HL-60/S4 treated with phorbol 12-myristate 13-acetate at 8.2 ng/mL for 4 days and 3 days (cell line): ENCODE measurements at regions not wholly inside any gene's neighbourhood (a gene's known extent, or its start where the extent isn't known, plus 50 kb on each side); places are given as distances from the start of the nearest gene placed in this dataset.
"Not testable (repeated sequence)": the region's sequence is repeated elsewhere in the genome, so short reads cannot be mapped to it uniquely, and the experiment has no call there.

ENCODE experiments used
- in situ Hi-C: fragments of 300-500 bp; cut with MboI; formaldehyde crosslinking; loops from 2 replicates; pipeline ENCODE4 v1.15.0; 2022; ENCODE audit warnings: low sequenced_read_pairs

DNA sequence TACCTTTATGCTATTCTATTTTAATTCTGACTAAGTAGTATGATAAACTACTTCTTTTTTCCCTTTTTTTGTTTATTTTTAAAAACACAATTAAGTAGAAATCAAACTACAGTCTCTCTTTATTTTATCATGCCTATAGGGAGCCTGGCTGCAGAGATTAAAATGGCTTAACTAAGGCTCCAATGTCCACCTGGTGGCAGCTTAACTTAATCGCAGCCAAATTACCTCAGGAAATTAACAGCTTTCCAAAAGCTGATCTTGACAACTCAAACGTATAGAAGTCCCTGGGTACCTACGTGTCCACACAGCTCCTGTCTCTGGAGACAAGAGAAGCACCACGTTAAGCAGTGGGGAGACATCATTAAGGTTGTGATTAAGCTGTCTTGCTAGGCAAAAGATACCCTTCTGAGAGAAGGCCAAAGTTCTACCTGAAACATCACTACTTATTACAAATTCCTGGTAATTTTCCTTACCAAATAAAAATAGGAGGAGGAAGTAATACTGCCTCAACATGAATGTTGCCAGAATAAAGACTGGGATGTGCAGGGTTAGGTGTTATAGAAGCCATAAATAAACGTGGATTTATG is 63.2 kb upstream of the SNX19 start:
- in situ Hi-C loops = no loop called here

DNA sequence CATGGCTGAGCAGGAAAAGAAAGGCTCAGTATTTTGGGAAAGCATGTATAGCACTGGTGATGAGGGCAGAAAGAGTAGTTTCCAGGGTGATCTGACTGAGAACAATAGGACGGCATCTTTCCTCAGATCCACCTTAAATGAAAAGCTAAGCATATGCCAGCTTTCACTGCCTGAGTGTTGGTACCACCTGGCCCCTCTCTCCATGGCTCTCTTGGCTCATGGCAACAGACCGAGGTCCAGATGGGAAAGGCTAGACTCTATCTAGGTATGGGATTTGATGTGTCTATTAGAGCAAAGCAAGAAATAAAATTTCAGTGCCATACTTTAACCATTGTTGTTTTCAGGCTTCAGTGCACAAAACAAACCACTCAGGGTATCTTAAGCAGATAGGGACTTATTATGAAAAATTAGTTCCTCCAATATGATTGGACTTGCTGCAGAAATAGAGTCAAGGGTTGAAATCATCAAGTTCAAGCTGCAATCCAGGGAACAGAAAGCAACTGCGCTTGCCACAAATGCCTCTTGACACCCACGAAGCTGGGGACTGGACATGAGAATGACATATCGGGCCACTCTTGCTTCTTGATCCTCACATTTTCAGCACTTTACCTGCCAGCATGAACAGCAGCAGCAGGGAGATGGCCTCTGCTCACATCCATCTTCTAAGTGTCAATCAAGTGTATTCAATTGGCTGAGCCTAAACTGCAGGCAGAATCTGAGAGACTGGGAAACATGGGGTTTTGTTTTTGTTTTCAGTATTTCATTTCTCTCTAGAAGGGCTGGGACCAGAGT is 64.0 kb upstream of the SNX19 start:
- in situ Hi-C loops = no loop called here

DNA sequence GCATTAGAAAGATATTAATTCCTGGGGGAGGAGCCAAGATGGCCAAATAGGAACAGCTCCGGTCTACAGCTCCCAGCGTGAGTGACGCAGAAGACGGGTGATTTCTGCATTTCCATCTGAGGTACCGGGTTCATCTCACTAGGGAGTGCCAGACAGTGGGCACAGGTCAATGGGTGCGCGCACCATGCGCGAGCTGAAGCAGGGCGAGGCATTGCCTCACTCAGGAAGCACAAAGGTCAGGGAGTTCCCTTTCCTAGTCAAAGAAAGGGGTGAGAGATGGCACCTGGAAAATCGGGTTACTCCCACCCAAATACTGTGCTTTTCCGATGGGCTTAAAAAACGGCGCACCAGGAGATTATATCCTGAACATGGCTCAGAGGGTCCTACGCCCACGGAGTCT is 68.0 kb upstream of the SNX19 start:
- in situ Hi-C loops = not testable (repeated sequence)

DNA sequence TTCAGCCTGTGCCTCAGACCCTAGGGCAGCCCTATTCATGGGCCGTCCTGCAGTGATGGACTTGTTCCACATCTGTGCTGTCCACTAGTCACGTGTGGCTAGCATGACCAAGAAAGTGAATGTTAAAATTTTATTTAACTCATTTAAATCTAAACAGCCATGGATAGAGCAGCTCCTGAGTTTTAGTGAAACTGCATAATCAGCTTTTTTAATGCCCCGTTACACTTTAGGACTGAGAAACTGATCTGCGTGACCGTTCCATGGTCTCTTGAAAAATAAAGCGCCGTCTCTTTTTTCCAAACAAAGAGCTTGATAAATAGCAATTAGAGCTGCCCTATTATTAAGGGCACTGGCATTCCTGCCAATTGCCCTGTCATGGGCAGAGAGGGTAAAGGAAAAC is 76.5 kb upstream of the SNX19 start:
- in situ Hi-C loops = no loop called here

DNA sequence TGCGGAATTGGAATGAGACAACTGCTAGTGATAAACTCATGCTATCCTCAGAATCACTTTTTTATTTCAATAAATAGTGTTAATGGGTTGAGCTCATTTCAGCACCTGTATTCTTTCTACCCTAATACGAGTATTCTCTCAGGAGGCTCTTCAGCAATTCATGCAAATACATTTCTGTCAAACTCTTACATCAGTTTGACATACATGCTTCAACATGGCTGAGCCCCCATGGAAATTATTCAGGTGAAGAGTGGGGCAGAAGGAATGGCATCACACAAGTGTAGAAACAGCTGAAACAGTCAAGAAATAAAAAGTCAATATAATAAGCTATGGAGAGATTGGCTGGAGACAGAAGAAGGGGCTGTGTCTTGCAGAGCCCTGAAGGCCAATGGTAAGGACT is 77.8 kb upstream of the SNX19 start:
- in situ Hi-C loops = no loop called here

DNA sequence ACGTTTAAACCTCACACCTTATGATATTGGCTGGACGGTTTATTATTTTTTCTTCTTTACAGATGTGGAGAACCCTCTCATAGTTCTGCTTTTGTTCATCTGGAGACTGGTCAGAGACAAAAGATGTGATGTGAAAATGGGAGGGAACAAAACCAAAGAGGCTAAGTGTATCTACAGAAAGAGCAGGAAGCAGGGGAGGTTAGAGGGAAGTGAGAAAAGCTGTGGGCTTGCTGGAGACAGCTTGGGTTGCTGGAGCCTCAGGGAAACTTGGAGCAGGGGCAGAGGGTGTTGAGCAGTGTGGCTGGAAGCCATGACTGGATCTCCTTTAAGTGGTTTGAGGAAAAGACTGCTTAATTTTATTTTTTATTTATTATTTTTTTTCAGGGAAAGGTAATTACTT is 79.0 kb upstream of the SNX19 start:
- in situ Hi-C loops = no loop called here

DNA sequence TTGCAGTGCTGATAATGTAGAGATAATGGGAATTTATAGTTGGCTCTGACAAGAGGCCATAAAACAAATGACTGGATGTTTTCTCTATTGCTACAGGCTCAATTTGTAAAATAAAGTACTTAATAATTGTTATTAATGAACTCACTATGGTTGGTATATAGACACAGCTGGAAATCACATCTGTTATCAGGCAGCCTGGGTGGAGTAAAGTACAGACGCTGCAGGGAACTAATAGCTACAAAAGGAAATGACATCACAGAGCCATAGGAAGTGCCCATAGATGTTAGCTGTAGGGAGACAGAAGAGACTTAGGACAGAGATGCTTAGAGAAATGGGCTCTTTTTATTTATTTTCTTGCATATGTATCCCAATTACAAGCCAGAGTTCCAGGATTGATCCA is 81.0 kb upstream of the SNX19 start:
- in situ Hi-C loops = no loop called here

DNA sequence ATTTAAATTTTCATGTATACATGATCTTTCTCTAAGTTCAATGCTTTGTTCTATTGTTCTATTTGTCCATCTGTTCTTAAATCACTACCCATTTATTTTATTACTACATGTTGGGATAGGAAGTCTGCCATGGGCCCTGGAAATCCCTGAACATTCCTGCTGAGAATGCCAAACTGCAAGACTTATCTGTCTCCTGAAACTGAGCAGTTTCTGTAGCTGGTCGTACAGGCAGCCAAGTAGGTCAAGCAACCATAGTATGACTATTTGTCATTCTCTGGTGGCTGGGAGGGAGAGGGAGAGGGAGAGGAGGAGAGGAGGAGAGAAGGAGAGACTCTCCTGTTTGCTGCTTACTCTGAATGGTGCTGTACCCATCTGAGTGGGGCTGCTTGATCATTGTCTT is 82.8 kb upstream of the SNX19 start:
- in situ Hi-C loops = no loop called here

DNA sequence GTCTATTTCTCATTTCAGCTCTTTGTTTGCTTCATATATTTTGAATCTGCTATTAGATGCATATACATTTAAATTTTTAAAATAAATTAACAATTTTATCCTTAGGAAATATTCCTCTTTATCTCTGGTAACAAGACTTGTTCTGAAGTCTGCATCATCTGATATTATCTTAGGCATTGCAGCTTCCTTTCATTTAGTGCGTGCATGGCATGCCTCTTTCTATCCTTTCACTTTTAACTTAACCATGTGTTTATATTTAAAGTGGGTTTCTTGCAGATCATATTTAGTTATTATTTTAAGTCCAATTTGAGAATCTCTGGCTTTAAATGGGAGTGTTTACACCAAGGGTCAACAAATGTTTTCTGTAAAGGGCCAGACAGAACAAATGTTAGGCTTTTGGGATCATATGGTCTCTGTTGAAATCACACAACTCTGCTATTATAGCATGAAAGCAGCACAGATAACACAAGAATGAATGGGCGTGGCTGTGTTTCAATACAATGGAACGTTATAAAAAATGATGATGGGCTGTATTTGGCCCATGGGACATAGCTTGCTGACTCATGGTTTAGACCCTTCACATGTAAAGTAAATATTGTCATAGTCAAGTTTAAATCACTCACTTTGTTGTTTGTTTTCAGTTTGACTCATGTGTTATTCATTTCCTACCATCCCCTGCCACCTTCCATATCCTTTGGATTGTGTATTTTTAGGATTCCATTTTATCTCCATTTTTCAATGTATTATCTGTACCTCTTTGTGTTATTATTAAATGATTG is 83.9 kb upstream of the SNX19 start:
- in situ Hi-C loops = no loop called here

DNA sequence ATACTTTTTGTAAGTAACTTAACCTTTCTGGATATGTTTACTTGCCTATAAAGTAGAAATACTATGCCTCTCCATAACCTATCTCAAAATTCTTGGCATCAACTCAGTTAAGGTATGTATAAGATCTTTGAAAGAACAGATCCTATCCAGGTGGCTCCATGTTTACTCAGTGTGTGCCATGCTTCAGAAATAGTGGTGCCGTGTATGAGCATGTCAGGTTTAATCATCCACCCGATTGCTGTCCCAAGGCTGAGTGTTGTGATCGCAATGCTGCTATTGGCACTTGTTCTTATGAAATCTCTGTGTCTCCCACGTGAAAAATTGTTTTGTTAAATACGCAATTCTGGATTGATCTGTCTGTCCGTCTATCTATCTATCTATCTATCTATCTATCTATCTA is 85.9 kb upstream of the SNX19 start:
- in situ Hi-C loops = no loop called here

DNA sequence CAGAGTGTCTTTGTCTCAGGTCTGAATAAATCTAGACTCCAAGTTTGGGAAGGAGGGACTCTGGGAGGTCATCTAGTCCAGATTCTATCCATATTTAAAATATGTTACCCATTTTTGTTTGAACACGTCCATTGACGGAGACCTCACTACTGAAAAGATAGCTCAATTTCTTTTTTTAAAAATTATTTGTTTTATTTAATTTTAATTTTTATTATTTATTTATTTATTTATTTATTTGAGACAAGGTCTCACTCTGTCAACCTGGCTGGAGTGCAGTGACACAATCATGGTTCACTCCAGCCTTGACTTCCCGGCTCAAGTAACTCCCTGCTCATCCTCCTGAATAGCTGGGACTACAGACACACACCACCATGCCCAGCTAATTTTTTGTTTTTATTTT is 89.5 kb upstream of the SNX19 start:
- in situ Hi-C loops = no loop called here

DNA sequence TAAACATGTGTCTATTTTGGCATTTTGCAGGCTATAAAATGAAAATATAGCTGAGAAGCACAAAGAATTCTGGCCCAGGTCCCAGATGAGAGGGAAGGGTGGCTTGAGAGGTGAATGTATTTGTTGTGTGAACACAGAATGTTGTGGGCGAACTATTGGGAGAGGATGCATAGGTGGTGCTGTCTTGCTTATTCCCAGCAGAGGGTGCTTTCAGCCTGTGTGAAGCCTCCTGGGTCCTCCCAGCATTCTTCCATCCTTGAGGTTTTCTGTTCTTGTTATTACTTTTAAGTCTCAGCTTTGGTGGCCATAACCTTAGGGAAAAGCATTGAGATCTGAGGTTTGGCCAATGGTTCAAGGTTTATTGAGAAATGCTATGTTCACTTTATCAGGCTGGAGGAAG is 108.7 kb upstream of the SNX19 start:
- in situ Hi-C loops = no loop called here

DNA sequence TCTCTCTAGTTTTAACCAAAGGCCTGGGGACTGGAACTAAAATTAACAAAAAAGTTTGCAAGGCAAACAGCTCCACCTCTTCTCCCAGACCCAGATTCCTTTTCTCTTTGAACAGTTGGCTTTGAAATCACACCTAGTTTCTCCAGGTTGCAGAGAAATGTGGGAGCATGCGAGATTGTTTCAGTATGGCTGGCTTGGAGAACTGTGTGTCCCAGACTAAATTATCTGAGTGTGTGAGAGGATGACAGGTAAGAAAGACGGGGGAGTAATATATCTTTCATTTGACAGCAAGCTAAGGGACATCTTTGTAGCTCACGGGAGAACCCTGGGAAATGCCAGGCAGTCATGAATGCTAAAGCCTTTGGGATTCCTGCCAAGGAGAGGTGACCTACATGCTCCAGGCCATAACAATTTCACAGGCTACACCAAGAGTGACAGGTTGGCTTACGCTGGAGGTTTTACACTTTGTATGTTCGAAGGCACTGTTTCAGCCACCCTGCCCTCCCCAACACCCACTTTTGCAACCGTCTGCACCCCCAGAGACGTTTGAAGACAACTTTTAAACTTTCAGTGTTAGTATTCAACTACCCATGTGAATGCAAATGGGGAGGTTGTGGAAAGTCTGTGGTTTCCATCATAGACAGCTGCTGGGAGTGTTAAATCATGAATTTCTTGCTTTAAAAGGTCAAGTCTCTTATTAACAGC is 109.3 kb upstream of the SNX19 start:
- in situ Hi-C loops = no loop called here

DNA sequence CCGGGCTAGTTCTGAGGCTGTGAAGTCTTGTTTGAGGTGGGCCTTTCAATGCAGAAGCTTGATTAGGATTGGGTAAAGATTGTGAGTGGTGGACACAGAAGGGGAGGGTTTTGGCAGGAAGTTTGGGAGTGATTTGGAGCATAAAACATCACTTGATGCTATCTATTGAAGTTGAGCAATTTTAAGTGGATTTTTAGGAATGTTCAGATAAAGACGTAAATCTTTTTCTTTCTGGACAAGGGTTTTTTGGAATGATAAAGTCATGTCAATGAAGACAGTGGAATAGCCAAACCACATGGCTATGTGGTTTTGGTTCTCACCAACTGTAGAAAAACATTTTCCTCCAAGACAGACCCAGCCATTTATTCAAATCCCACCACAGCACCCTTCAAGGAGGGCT is 111.2 kb upstream of the SNX19 start:
- in situ Hi-C loops = no loop called here

DNA sequence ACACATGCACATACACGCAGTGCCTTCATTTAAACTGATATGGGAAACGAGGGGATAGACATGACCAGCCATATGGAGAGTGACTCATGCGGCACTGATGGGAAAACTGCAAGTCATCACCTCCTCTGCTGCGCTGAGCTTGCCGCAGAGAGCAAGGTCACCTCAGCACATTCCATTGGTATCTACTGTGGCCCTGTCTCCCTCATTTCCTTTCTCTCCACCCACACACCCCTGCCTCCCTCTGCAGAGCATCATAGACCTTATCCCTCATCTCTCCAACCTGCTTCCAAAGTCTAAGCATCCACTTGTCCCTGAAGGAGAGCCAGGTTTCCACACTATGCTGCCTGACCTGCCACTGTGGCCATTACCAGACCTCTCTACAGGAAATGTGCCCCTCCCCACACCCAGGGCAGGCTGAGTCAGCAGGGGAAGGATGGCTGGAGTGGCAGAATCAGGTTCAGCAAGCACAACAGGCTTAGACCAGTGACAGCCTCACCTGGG is 116.9 kb upstream of the SNX19 start:
- in situ Hi-C loops = no loop called here

DNA sequence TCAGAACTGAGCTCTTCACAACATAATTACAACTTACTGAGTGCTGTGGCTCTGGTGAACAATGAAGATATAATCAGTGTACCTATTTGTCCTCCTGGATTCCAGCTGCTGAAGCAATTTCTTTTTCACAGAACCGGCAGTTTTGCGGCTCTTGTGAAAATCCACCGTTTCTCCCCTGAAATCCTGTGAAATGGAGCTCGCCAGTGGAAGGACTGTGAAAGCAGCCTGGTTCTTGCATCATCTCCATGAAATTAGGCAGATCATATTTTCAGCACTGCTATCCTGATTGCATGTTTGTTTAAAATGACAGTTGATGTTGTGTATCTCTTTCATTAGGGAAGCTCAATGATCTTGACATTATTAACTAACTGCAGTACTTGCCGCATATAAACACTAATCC is 120.2 kb upstream of the SNX19 start:
- in situ Hi-C loops = no loop called here

DNA sequence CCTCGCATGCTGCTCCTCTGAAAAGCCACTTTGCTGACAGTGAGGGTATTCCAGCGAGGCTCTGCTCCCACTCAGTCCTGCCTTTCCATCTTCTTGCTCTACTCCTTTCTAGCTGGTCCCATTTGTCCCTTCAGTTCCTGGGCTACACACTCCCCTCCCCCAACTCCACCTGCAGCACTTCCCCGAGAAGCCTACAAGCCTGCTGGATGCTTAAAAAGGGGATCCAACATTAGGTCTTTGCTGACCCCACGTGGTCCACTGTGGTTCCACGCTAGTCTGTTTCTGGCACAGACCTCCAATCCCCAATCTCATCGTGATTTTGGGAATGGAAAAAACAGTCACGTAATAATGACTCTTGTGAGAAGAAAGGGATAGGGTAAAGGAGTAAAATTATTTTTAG is 121.6 kb upstream of the SNX19 start:
- in situ Hi-C loops = no loop called here

DNA sequence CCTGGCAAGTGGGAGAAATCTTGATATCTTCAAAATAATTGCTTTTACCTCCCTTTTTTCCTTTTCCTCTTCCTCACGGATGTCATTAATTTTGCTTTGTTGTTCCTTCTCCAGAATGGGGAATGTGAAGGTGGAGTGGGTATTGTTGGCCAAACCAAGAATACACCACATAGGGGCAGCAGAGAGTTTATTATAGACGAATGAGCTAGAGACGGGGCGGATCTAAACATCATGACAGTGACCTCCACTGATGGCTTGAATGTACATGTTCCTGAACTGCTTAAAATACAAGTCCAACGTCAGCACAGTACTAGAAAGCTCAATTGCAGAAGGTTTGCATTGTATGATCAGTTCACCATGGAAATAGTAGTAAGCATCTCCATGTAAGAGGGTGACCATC is 122.3 kb upstream of the SNX19 start:
- in situ Hi-C loops = no loop called here

DNA sequence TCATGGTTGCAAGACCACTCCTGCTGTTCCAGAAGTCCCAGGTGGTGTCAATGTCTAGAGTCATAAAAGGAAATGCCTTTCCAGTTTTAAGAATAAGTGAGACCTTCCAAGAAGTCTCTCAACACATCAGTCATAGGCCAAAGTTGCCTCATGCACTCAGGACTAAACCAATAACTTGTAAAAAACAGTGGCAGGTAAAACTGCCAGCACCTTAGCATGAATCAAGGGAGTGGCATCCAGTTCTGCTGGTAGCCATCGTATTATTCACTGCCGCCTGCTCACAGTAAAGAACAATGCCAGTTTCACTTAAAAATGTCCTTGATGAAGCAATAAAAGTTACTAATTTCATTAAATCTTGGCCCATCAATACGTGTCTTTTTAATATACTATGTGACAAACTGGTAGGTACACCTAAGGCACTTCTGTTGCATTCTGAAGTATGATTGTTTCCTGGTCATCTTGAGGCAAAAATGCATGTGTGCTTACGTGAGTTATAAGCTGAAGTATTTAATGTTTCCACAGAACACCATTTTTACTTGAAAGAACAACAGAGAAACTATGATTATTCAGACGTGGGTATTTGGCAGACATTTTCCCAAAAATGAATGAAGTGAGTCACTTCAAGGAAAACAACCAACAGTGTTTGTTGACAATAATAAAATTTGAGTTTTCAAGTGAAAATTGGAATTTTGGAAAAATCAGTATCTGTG is 125.2 kb upstream of the SNX19 start:
- in situ Hi-C loops = no loop called here

DNA sequence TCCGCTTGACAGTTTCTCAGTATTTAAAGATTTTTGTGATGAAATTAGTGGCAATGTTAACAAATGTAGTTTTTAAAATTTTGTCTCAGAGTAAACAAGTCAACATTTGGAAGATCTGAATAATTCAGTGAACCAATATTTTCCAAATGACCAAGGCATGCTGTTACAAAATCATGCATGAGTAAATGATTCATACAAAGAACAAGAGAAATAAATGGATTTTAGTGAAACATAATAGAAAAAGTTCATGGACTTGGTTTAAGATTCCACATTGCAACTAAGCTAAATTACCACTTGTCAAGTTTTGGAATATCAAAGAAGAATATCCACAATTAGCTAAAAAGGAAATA is 125.7 kb upstream of the SNX19 start:
- in situ Hi-C loops = no loop called here

DNA sequence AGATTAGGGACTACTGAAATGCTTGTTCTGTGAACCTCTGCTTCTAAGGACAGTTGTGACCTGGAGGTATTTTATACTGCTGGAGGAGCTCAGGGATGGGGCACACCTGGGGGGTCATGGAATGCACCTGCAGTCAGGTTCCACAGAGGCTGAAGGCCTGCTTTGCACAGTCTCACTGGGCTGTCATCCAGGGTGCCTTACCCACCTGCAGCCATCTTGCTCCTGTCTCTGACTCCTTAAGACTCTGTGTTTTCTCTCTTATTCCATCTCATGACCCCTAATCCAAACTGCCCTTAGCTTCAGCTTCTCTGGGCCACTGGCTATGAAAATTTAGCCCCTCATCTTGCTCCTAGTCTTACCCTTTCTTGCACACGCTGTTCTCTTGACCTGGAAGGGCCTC is 127.0 kb upstream of the SNX19 start:
- in situ Hi-C loops = no loop called here
